Liver (tissue), 8 donors: ENCODE measurements at regions not wholly inside any gene's neighbourhood (a gene's known extent, or its start where the extent isn't known, plus 50 kb on each side); places are given as distances from the start of the nearest gene placed in this dataset.
A peak's percentile ranks its signal among the peaks of the same experiment; 100 is the strongest.

Experiments
- DNase-seq: peaks from one replicate; pipeline ENCODE4 v3.0.0-alpha.2; 2017; ENCODE audit warnings: low spot score
- H3K27ac ChIP-seq, 2 donors: one replicate each; pipeline ENCODE4 v1.7.0; 2013; ENCODE audit warnings: inconsistent platforms in 2 of 2, low read length in 2 of 2, control low read depth in 1 of 2, low read depth in 1 of 2, mild to moderate bottlenecking in 1 of 2
- H3K27me3 ChIP-seq, 4 donors: one replicate each; pipeline versions ENCODE4 v1.6.1 to v1.7.0; 2013; ENCODE audit warnings: low read length in 3 of 4, inconsistent platforms in 1 of 4, mild to moderate bottlenecking in 1 of 4, moderate library complexity in 1 of 4; ENCODE audit not compliant: control insufficient read depth in 4 of 4, insufficient read depth in 4 of 4
- H3K36me3 ChIP-seq, 4 donors: one replicate each; pipeline versions ENCODE4 v1.6.1 to v1.7.0; 2013; ENCODE audit warnings: low read length in 3 of 4, mild to moderate bottlenecking in 3 of 4, low read depth in 1 of 4, moderate library complexity in 1 of 4; ENCODE audit not compliant: control insufficient read depth in 4 of 4, insufficient read depth in 3 of 4
- H3K4me1 ChIP-seq, 4 donors: one replicate each; pipeline versions ENCODE4 v1.6.1 to v1.7.0; 2013; ENCODE audit warnings: low read length in 3 of 4, mild to moderate bottlenecking in 3 of 4, moderate library complexity in 1 of 4; ENCODE audit not compliant: control insufficient read depth in 4 of 4, insufficient read depth in 4 of 4
- H3K4me3 ChIP-seq, 3 donors: one replicate each; pipeline versions ENCODE4 v1.6.1 to v1.7.0; 2013; ENCODE audit warnings: low read length in 3 of 3, control low read depth in 1 of 3, low read depth in 1 of 3, mild to moderate bottlenecking in 1 of 3
- H3K9ac ChIP-seq, 2 donors: one replicate each; pipeline ENCODE4 v1.7.0; 2013; ENCODE audit warnings: low read length in 2 of 2, mild to moderate bottlenecking in 2 of 2, moderate library complexity in 2 of 2, control low read depth in 1 of 2, low read depth in 1 of 2
- H3K9me3 ChIP-seq, 4 donors: one replicate each; pipeline versions ENCODE4 v1.6.1 to v1.7.0; 2013; ENCODE audit warnings: low read length in 3 of 4; ENCODE audit not compliant: control insufficient read depth in 4 of 4
- CTCF ChIP-seq: fragments of 150-350 bp; IDR thresholded peaks from 2 replicates; pipeline ENCODE4 v1.5.1; 2017; ENCODE audit warnings: improper control_type of control experiment, low read depth, low read length; ENCODE audit not compliant: missing input control
- FOXA1 ChIP-seq: IDR thresholded peaks from 2 replicates; pipeline ENCODE4 v1.6.1; 2016; ENCODE audit warnings: antibody characterized with exemption
- HNF4A ChIP-seq, 2 donors: conservative IDR thresholded peaks; 2 replicates each; pipeline ENCODE4 v1.6.1; 2016; ENCODE audit warnings: antibody characterized with exemption in 2 of 2, mild to moderate bottlenecking in 2 of 2
- HNF4G ChIP-seq: IDR thresholded peaks from 2 replicates; pipeline ENCODE4 v1.6.1; 2016; ENCODE audit warnings: antibody characterized with exemption
- JUND ChIP-seq, 2 donors: IDR thresholded peaks; 2 replicates each; pipeline ENCODE4 v1.6.1; 2016; ENCODE audit warnings: antibody characterized with exemption in 2 of 2
- MAX ChIP-seq: IDR thresholded peaks from 2 replicates; pipeline ENCODE4 v1.6.1; 2016; ENCODE audit warnings: antibody characterized with exemption
- NR2F2 ChIP-seq: IDR thresholded peaks from 2 replicates; pipeline ENCODE4 v1.6.1; 2016; ENCODE audit warnings: antibody characterized with exemption
- RAD21 ChIP-seq, 2 donors: IDR thresholded peaks; 2 replicates each; pipeline ENCODE4 v1.6.1; 2016; ENCODE audit warnings: antibody characterized with exemption in 2 of 2, mild to moderate bottlenecking in 2 of 2
- TAF1 ChIP-seq: conservative IDR thresholded peaks from 2 replicates; pipeline ENCODE4 v1.6.1; 2016; ENCODE audit warnings: antibody characterized with exemption, mild to moderate bottlenecking
- ZBTB33 ChIP-seq: IDR thresholded peaks from 2 replicates; pipeline ENCODE4 v1.6.1; 2016; ENCODE audit warnings: antibody characterized with exemption
- WGBS: extraction: QIAGEN DNeasy Blood & Tissue Kit; methylation state at CpG from one replicate; pipeline ENCODE4 v1.1.7; 2013; 5-methylcytosine and 5-hydroxymethylcytosine counted together
- donor health status: healthy.
- donor health status: healthy.
- donor health status: healthy.
- donor health status: healthy.
- donor health status: healthy.

- Histone ChIP-seq H3K9me3 (peaks cover 0 to 1% (median 0%) of the 10 kb centered on the region in 4 donors), H3K4me3 (no peak overlapping the region), H3K27me3 (no peaks in the 10 kb centered on the region), H3K4me1 (peaks cover 0 to 10% (median under 1%) of the 10 kb centered on the region in 4 donors), H3K9ac (no peak overlapping the region), H3K36me3 (no peaks in the 10 kb centered on the region), H3K27ac (no peak overlapping the region)
- WGBS, result 64% methylated on average over 2 of the region's 2 CpGs
- DNase-seq, result no peak
- TF ChIP-seq TAF1 (no peak), JUND (IDR thresholded peaks at IDR 0.05) (no peak), NR2F2 (no peak), HNF4A (conservative IDR thresholded peaks at IDR 0.05) (no peak), ZBTB33 (no peak), FOXA1 (no peak), MAX (no peak), CTCF (no peak)
Observed at GRCh38 chr15:31195871-31196270, 94.3 kb upstream of the TRPM1 start.

- peak; percentile 74 for DNase-seq
- Histone ChIP-seq H3K9ac (no peak overlapping the region), H3K27ac (no peak overlapping the region), H3K4me3 (no peak overlapping the region), H3K36me3 (no peaks in the 10 kb centered on the region), H3K27me3 (no peaks in the 10 kb centered on the region), H3K4me1 (peaks cover 0 to 10% (median 1%) of the 10 kb centered on the region in 4 donors), H3K9me3 (no peaks in the 10 kb centered on the region)
- WGBS, result 63% methylated on average over 15 of the region's 15 CpGs
- TF ChIP-seq ZBTB33, result no peak
- peak in 1 of 2 donors; percentile 29 for TF ChIP-seq HNF4A (conservative IDR thresholded peaks at IDR 0.05)
- no peak for TF ChIP-seq JUND (IDR thresholded peaks at IDR 0.05)
- TF ChIP-seq CTCF, result peak; percentile 69
- no peak for TF ChIP-seq HNF4G
- TF ChIP-seq RAD21 (IDR thresholded peaks at IDR 0.05), result peak; percentile 67 to 90
Observed at GRCh38 chr15:31197497-31198414, 96.2 kb upstream of the TRPM1 start.
